ENCODE measurements at regions not wholly inside any gene's neighbourhood (a gene's known extent, or its start where the extent isn't known, plus 50 kb on each side); places are given as distances from the start of the nearest gene placed in this dataset.
"Not testable (repeated sequence)": the region's sequence is repeated elsewhere in the genome, so short reads cannot be mapped to it uniquely, and the experiment has no call there.

DNA sequence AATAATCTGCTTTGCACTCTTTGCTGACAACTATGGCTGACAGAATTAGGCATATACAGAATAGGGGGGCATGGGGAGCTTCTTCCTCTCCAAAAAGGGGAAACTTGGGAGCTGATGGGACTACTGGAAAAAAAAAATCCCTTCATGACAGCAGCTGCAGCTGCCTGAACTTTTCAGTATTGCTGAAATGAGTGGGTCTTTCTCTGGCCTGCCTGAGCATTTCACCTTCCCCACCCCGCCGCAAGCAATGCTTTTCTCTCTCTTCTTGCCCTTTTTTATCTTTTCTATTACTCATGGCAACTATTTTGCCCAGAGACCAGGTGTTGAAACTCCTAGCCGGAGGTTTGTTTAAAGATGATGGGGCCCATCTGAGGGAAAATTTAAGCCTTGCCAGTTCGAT, 244.9 kb downstream of the SEMA3D start:
- no peak overlapping the region for H3K4me3 ChIP-seq (ENCODE audit: control insufficient read depth, low read depth, low read length)
- DNase-seq (ENCODE audit: low read depth): no peak
- TF ChIP-seq CTCF (conservative IDR thresholded peaks at IDR 0.05; ENCODE audit: control insufficient read depth, insufficient read depth, low read depth, low read length): no peak

DNA sequence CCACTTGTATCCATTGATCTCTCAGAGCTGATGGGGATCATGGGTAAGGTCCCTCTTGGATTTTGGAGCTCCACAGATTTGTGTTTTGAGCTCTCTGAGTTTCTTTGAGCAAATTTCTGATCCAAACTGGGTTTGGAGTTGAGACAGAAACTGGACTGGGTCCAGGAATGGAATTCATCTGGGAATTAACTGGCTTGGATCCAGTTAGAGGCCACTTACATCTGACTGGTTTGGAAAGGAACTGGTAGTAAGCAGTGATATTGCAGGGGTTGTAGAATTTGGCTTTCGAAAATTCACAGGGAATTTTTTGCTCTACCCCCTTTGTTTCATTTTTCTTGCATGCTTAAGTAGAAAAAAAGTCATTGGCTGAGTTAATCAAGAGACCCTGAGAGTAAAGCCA, 245.6 kb downstream of the SEMA3D start:
- peak; percentile 8 for DNase-seq (ENCODE audit: low read depth)
- H3K4me3 ChIP-seq (ENCODE audit: control insufficient read depth, low read depth, low read length): no peak overlapping the region
- no peak for TF ChIP-seq CTCF (conservative IDR thresholded peaks at IDR 0.05; ENCODE audit: control insufficient read depth, insufficient read depth, low read depth, low read length)

GRCh38 chr7:84939888-84940287, 247.0 kb downstream of the SEMA3D start:
- no peak overlapping the region for H3K4me3 ChIP-seq (ENCODE audit: control insufficient read depth, low read depth, low read length)

GRCh38 chr7:84939442-84939841, 247.4 kb downstream of the SEMA3D start:
- DNase-seq (ENCODE audit: low read depth): no peak
- no peak for TF ChIP-seq CTCF (conservative IDR thresholded peaks at IDR 0.05; ENCODE audit: control insufficient read depth, insufficient read depth, low read depth, low read length)
- no peak overlapping the region for H3K4me3 ChIP-seq (ENCODE audit: control insufficient read depth, low read depth, low read length)

More at GRCh38 chr7:84939888-84940287, 247.0 kb downstream of the SEMA3D start:
- no peak for DNase-seq (ENCODE audit: low read depth)
- no peak for TF ChIP-seq CTCF (conservative IDR thresholded peaks at IDR 0.05; ENCODE audit: control insufficient read depth, insufficient read depth, low read depth, low read length)

GRCh38 chr7:84924353-84924752, 262.5 kb downstream of the SEMA3D start:
- DNase-seq (ENCODE audit: low read depth): no peak
- no peak for TF ChIP-seq CTCF (conservative IDR thresholded peaks at IDR 0.05; ENCODE audit: control insufficient read depth, insufficient read depth, low read depth, low read length)
- no peak overlapping the region for H3K4me3 ChIP-seq (ENCODE audit: control insufficient read depth, low read depth, low read length)

DNA sequence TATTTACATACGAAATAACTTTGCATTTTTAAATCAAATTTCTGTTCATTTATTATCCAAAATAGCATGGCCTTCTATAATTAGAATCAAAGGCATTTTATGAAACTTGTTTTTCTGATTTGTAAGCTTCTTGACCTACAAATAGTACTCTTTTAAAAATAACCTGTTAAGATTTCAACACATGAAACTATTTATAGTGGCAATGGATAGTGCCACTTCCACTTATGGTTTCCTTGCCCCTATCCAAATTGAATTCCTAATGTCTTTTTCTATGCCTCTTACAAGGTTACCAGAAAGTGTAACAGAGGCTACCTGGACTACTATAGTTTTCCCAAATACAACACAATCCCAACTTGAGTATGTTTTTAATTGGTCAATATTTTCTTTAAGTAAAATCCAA, 263.5 kb downstream of the SEMA3D start:
- DNase-seq (ENCODE audit: low read depth): no peak
- TF ChIP-seq CTCF (conservative IDR thresholded peaks at IDR 0.05; ENCODE audit: control insufficient read depth, insufficient read depth, low read depth, low read length): no peak
- no peak overlapping the region for H3K4me3 ChIP-seq (ENCODE audit: control insufficient read depth, low read depth, low read length)

DNA sequence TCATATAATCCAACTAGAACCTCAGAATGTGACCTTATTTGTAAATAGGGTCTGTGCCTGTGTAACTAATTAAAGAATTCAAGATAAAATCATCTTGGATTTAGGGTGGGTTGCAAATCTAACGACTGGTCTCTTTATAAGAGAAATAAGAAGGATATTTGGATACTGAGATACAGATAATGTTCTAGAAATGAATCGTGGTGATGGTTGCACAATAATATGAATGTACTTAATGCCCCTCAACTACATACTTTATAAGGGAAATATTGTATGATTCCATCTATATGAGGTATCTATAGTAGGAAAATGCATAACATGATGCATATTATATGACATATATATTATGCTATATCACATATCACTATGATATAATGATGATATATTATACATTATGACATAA, 265.7 kb downstream of the SEMA3D start:
- no peak for DNase-seq (ENCODE audit: low read depth)
- TF ChIP-seq CTCF (conservative IDR thresholded peaks at IDR 0.05; ENCODE audit: control insufficient read depth, insufficient read depth, low read depth, low read length): no peak
- no peak overlapping the region for H3K4me3 ChIP-seq (ENCODE audit: control insufficient read depth, low read depth, low read length)

DNA sequence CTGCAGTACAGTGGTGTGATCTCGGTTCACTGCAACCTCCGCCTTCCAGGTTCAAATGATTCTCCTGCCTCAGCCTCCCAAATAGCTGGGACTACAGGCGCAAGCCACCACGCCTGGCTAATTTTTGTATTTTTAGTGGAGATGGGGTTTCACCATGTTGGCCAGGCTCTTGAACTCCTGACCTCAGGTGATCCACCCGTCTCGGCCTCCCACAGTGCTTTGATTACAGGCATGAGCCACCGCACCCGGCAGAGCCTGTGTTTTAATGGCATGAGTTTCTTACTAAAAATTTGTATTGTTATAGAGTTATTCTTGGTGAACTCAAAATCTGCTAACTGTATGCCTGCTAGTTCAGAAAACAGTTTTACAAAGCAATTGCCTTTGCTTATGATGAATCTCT, 269.9 kb downstream of the SEMA3D start:
- not testable (repeated sequence) for DNase-seq (ENCODE audit: low read depth); H3K4me3 ChIP-seq (ENCODE audit: control insufficient read depth, low read depth, low read length)

Measured in fibroblast of mammary gland (primary cell).